GM18909 (cell line): ENCODE measurements at regions not wholly inside any gene's neighbourhood (a gene's known extent, or its start where the extent isn't known, plus 50 kb on each side); places are given as distances from the start of the nearest gene placed in this dataset.
"Not testable (repeated sequence)": the region's sequence is repeated elsewhere in the genome, so short reads cannot be mapped to it uniquely, and the experiment has no call there.

Source experiments
- ATAC-seq: cut with Tn5 transposase; IDR thresholded peaks from one replicate; pipeline ENCODE4 v1.9.1; 2021; ENCODE audit warnings: mild to moderate bottlenecking; ENCODE audit not compliant: unreplicated experiment, poor library complexity

- ATAC-seq, result no peak
These were observed 101.8 kb downstream of the NUFIP1 start for GRCh38 chr13:44887515-44887914.

GRCh38 chr13:44884076-44884729, 105.1 kb downstream of the NUFIP1 start:
- no peak for ATAC-seq

GRCh38 chr13:44879452-44880058, 109.7 kb downstream of the NUFIP1 start:
- ATAC-seq, result no peak

- no peak for ATAC-seq
These were observed 112.4 kb downstream of the NUFIP1 start for GRCh38 chr13:44876782-44877324.

- ATAC-seq, result no peak
These were observed 114.2 kb downstream of the NUFIP1 start for GRCh38 chr13:44874886-44875630.

GRCh38 chr13:44874176-44874575, 115.1 kb downstream of the NUFIP1 start:
- no peak for ATAC-seq

- ATAC-seq, result no peak
These were observed 115.8 kb downstream of the NUFIP1 start for GRCh38 chr13:44873461-44873860.

- ATAC-seq, result no peak
These were observed 116.5 kb downstream of the NUFIP1 start for GRCh38 chr13:44872751-44873150.

- ATAC-seq, result no peak
These were observed 118.8 kb downstream of the NUFIP1 start for GRCh38 chr13:44870456-44870929.

- ATAC-seq, result no peak
These were observed 120.1 kb downstream of the NUFIP1 start for GRCh38 chr13:44869167-44869566.

- peak; percentile 89 for ATAC-seq
These were observed 120.9 kb downstream of the NUFIP1 start for GRCh38 chr13:44868397-44868796.

GRCh38 chr13:44867825-44868224, 121.4 kb downstream of the NUFIP1 start:
- no peak for ATAC-seq

- ATAC-seq, result no peak
These were observed 122.8 kb downstream of the NUFIP1 start for GRCh38 chr13:44866411-44866911.

- ATAC-seq, result no peak
These were observed 123.4 kb downstream of the NUFIP1 start for GRCh38 chr13:44865722-44866410.

- ATAC-seq, result not testable (repeated sequence)
These were observed 125.6 kb downstream of the NUFIP1 start for GRCh38 chr13:44863641-44864040.

GRCh38 chr13:44860454-44860853, 128.8 kb downstream of the NUFIP1 start:
- no peak for ATAC-seq

GRCh38 chr13:44857736-44858135, 131.5 kb downstream of the NUFIP1 start:
- ATAC-seq, result no peak

- ATAC-seq, result no peak
These were observed 132.2 kb downstream of the NUFIP1 start for GRCh38 chr13:44857061-44857460.

- ATAC-seq, result no peak
These were observed 133.4 kb downstream of the NUFIP1 start for GRCh38 chr13:44855860-44856259.

- no peak for ATAC-seq
These were observed 134.8 kb downstream of the NUFIP1 start for GRCh38 chr13:44854313-44855060.
